Erythroblast (primary cell): ENCODE measurements at regions not wholly inside any gene's neighbourhood (a gene's known extent, or its start where the extent isn't known, plus 50 kb on each side); places are given as distances from the start of the nearest gene placed in this dataset.

Experiments used
- GATA1 ChIP-seq: IDR thresholded peaks from 2 replicates; pipeline ENCODE4 v1.6.1; 2011; ENCODE audit warnings: low read depth, mild to moderate bottlenecking, control low read depth, low read length, moderate library complexity
- POLR2A ChIP-seq: IDR thresholded peaks from 2 replicates; pipeline ENCODE4 v1.6.1; 2011; ENCODE audit warnings: mild to moderate bottlenecking, low read length

DNA sequence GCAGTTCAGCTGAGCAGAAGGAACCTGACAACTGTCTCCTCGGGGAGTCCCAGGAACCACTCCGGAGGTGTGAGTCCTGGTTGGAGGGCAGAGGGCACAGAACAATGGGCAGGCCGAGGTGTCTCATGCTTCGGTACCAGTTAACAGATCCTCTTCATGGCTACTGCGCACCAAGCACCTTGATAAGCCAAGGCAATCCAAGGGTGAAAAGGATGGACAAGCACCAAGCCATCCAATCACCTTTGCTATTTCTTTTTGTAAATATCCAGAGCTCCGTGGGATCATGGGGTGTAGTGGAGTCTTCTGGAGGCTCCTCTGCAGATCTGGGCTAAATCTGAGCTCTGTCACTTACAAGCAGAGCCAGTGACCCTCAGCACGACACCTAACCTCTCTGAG lies 233.5 kb downstream of the WDR11 start:
- TF ChIP-seq POLR2A, result no peak
- TF ChIP-seq GATA1, result no peak
